GM19455 (cell line): ENCODE measurements at regions not wholly inside any gene's neighbourhood (a gene's known extent, or its start where the extent isn't known, plus 50 kb on each side); places are given as distances from the start of the nearest gene placed in this dataset.

Source experiments
- ATAC-seq: cut with Tn5 transposase; IDR thresholded peaks from one replicate; pipeline ENCODE4 v1.9.1; 2021; ENCODE audit not compliant: unreplicated experiment

GRCh38 chr5:85168474-85168873 lies 783.8 kb upstream of the EDIL3 start:
- ATAC-seq = no peak

- no peak for ATAC-seq
Observed at GRCh38 chr5:85170183-85170582, 785.5 kb upstream of the EDIL3 start.

GRCh38 chr5:85173469-85173868 lies 788.8 kb upstream of the EDIL3 start:
- no peak for ATAC-seq

- no peak for ATAC-seq
Observed at GRCh38 chr5:85182344-85182743, 797.7 kb upstream of the EDIL3 start.

GRCh38 chr5:85204289-85204688 lies 819.6 kb upstream of the EDIL3 start:
- no peak for ATAC-seq

GRCh38 chr5:85205430-85205829 lies 820.8 kb upstream of the EDIL3 start:
- ATAC-seq = no peak

DNA sequence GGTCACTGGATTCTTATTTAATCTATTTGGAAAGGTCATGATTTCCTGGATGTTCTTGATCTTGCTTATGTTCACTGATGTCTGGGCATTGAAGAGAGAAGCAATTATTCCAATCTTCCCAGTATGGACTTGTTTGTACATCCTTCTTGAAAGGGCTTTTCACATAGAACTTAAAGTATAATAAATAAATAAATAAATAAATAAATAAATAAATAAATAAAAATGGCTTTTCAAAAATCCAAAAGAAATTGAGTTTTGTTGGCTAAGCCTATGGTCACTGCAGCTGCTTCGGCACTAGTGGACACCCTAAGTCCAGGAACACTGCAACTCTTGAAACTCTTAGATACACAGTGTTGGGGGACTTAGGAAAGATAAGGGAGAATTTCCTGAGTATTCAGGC lies 840.7 kb upstream of the EDIL3 start:
- ATAC-seq = no peak

DNA sequence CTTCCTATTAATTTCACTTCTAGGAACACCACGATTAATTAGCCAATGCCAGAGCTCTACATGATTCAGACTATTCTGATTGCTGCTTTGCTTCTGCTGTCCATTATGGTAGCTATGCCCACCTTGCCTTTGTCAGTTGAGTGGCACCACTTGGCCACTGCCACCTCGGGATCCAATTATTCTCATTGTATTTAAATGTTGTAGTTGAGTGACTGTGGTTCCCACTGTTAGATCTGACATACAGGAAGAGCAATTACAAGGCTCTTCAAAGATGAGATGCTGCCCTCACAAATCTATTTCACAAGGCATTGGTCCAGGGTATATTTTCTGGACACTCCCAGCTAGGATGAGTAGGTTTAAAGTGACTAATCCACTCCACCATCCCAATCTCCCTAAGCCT lies 864.5 kb upstream of the EDIL3 start:
- ATAC-seq = no peak

GRCh38 chr5:85263125-85263524 lies 878.4 kb upstream of the EDIL3 start:
- ATAC-seq = no peak

- ATAC-seq = no peak
Observed at GRCh38 chr5:85266692-85267091, 882.0 kb upstream of the EDIL3 start.

- ATAC-seq = no peak
Observed at GRCh38 chr5:85268194-85268593, 883.5 kb upstream of the EDIL3 start.

- no peak for ATAC-seq
Observed at GRCh38 chr5:85278193-85278592, 893.5 kb upstream of the EDIL3 start.

- no peak for ATAC-seq
Observed at GRCh38 chr5:85288914-85289313, 904.2 kb upstream of the EDIL3 start.

DNA sequence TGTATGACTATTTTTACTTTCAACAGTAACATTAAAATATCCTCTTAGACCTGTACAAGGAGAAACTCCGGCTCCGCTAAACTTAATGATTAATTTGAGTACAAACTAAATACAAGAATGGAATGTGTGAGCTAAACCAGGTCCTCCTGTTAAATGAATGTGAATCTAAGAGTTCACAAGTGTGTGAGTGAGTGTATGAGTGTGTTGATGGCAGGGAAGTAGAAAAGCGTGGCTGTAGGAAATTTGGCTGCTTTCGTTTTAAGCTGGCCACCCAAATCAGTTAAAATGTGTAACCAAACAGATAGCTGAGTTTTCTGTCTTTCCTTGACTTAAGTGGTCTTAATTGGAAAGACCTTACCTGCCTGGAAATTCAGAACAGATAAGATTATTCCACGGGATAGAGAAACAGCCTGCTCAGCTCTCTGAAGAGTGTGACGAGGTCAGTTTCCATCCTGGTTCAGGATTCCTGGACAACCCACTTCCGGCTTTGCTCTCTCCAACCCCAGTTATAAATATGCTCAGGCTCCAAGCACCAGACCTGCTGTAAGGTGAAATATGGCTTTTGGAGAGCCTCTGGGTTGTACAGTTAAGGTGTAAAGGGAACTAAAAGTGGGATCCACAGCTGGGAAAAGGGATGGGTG lies 908.6 kb upstream of the EDIL3 start:
- no peak for ATAC-seq

DNA sequence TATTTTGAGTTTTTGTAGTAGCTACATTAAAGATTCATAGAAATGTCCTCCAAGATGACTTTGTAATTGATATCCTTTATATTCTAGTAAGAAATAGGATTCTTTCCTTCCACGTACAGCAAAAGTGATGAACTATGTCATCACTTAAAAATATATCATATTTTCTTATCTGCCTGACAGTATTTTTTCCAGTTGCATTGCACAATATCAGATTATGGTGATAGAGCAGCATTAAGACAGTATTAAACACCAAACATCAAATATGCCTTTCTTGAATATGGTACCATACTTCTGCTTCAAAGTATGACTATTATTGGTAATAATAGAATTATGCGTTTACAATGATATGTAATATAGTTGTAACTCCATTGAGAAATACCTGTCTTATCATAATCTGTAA lies 919.8 kb upstream of the EDIL3 start:
- ATAC-seq = no peak

DNA sequence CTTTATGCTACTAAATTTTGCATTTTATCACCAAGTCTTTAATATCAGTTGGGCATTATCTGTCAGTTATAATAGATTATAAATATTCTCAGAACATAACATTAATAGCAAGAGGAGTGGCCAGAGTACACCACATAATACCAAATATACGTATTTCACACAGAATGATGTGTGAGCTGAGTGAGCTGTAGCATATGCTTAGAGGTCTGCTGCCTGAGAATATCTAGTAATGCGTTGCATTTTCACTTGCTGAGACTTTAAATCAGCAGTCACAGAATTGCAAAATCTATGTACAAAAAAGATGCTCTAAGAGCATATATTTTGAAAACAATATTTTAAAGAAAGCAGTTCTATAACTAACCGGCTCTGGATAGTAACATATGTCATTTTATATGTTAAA lies 921.1 kb upstream of the EDIL3 start:
- ATAC-seq = no peak

DNA sequence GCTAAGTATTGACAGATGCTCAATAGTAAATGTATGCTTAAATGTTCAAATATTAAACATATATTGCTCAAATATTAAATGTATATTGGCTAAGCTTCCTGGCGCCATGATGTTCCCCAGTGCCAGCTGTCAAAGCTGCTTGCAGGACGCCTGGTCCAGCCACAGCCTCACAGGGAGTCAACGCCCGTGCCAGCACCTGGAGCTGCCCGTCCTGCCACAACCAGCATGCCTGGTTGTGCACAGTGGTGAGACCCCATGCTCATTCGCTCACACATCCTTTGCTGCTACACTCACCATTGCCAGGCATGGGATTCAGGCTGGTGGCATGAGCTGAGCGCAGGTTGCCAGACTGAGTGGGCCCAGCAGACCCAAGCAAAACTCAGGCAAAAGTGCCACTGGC lies 926.9 kb upstream of the EDIL3 start:
- ATAC-seq = no peak

DNA sequence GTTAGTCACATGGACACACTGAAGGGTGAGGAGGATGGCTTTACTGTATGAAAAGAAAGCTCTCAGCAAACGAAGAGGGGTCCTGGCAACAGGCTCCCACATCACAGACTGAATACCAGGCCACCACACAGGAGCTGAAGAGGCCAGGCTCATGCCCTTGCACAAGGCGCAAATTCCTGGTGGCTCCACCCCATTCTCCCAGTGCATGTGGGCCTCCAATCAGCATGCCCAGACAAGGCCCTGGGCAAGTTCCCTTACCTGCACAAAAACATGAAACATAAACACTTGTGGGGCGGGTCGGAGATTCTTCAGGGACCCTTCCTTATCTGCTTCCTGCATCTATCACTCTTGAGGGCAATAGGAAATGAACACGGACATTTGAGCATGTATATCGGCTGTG lies 935.8 kb upstream of the EDIL3 start:
- ATAC-seq = no peak

DNA sequence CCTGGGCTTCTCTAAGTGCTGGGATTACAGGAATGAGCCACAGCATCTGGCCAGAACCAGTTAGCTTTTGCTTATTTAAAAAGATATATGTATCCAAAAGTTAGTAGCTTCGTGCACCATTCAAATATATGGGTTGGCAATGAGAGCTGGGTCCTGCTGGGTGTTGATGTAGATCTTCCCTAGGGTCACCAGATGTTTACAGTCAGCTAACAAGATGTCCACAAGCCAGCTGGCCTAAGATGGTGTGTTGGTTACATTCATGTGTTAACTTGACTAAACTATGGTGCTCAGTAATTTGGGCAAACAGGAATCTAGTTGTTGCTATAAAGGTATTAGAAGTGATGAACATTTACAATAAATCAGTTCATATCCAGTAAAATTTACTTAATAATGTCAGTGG lies 948.6 kb upstream of the EDIL3 start:
- ATAC-seq = no peak

DNA sequence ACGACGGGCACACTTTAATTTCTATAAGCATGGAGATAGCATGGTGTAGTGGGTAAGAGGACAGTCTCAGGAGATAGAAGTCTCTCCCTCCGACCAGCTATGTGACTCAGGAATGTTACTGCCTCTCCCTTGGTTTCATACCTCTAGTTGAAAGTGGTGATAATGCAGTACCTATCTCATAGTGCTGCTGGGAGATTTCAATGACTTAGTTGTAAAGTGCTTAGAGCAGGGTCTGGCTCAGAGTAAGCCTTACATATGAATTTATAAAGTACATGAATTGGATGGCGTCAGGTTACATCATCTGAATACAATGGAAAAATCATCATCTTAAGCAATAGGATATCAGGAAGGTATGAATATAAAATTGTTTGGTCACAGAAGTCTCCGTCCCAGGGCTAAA lies 952.8 kb upstream of the EDIL3 start:
- no peak for ATAC-seq

GRCh38 chr5:85340790-85341189 lies 956.1 kb upstream of the EDIL3 start:
- no peak for ATAC-seq

DNA sequence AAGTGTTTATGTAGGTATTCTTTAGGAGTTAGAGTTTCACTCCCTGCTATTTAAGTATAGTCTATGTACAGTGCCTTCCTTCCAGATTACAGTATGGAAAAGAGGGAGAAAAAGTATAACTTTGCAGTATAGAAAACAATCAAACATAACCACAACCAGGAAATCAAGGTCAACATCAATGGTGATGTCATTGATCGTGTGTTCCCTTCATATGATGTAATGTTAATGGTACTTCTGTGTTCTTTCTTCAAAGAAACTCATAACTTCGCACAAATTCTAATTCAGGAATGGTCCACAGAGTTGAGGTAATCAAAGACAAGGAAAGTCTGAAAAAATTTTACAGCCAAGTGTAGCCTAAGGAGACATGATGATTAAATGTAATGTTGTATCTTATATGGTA lies 961.1 kb upstream of the EDIL3 start:
- no peak for ATAC-seq

GRCh38 chr5:85357309-85357708 lies 972.6 kb upstream of the EDIL3 start:
- no peak for ATAC-seq

DNA sequence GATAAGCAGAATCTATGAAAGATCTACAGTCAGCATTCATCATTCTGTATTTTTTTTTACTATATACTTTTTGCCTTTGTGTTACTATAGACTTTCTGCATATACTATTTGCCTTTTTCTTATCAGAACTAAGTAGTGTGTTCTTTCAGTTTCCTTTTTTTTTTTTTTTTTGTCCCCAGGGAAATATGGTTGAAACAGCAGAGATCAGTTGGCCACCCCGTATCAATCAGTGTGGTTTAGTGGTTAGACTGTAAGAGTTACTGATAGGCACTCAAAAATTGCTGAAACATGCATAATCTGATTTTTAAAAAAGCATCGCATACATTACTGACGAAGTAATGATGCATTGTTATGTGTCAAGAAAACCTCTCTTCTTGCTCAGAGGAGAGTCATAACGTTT lies 990.8 kb upstream of the EDIL3 start:
- no peak for ATAC-seq
